ENCODE measurements at regions not wholly inside any gene's neighbourhood (a gene's known extent, or its start where the extent isn't known, plus 50 kb on each side); places are given as distances from the start of the nearest gene placed in this dataset.

- no peak for TF ChIP-seq CTCF (IDR thresholded peaks at IDR 0.05)
- 60 to 69% methylated on average over 6 of the region's 6 CpGs for WGBS, 2 donors
- DNase-seq (no peak), ATAC-seq (no peak), FAIRE-seq (no peak)
- H3K4me3 ChIP-seq, result no peak overlapping the region
- H3K9me3 ChIP-seq, result no peaks in the 10 kb centered on the region
- no peaks in the 10 kb centered on the region for H3K27me3 ChIP-seq
- H3K36me3 ChIP-seq, result no peaks in the 10 kb centered on the region
- no peak overlapping the region for H3K27ac ChIP-seq
- no peaks in the 10 kb centered on the region for H3K4me1 ChIP-seq
- intact Hi-C loops (cut with DNase I), result no loop called here
Observed at GRCh38 chr10:84659027-84659426, 330.6 kb downstream of the CCSER2 start.

- intact Hi-C loops (cut with DNase I), result no loop called here
- Histone ChIP-seq H3K27ac (no peak overlapping the region), H3K27me3 (no peaks in the 10 kb centered on the region), H3K9me3 (no peaks in the 10 kb centered on the region), H3K4me1 (no peaks in the 10 kb centered on the region), H3K36me3 (no peaks in the 10 kb centered on the region), H3K4me3 (no peak overlapping the region)
- no peak for DNase-seq
- no peak for ATAC-seq
- FAIRE-seq, result no peak
- 43 to 56% methylated on average over 12 of the region's 12 CpGs for whole genome bisulfite sequencing, 2 donors
- no peak for TF ChIP-seq CTCF (IDR thresholded peaks at IDR 0.05)
Observed at GRCh38 chr10:84659497-84660439, 331.4 kb downstream of the CCSER2 start.

- WGBS, 2 donors, result 52 to 66% methylated on average over 9 of the region's 9 CpGs
- no peak for TF ChIP-seq CTCF (IDR thresholded peaks at IDR 0.05)
- H3K36me3 ChIP-seq, result no peaks in the 10 kb centered on the region
- no peaks in the 10 kb centered on the region for H3K9me3 ChIP-seq
- intact Hi-C loops (cut with DNase I), result no loop called here
- no peaks in the 10 kb centered on the region for H3K27me3 ChIP-seq
- FAIRE-seq, result no peak
- H3K4me1 ChIP-seq, result no peaks in the 10 kb centered on the region
- ATAC-seq, result no peak
- H3K4me3 ChIP-seq, result no peak overlapping the region
- no peak overlapping the region for H3K27ac ChIP-seq
- DNase-seq, result no peak
Observed at GRCh38 chr10:84660450-84661159, 332.2 kb downstream of the CCSER2 start.

GRCh38 chr10:84665211-84665610, 336.8 kb downstream of the CCSER2 start:
- Histone ChIP-seq H3K36me3 (no peaks in the 10 kb centered on the region), H3K9me3 (no peaks in the 10 kb centered on the region), H3K27me3 (no peaks in the 10 kb centered on the region), H3K27ac (no peak overlapping the region), H3K4me3 (no peak overlapping the region), H3K4me1 (no peaks in the 10 kb centered on the region)
- intact Hi-C loops (cut with DNase I), result no loop called here
- ATAC-seq (no peak), FAIRE-seq (no peak), DNase-seq (no peak)
- 57 to 64% methylated on average over 5 of the region's 5 CpGs for WGBS, 2 donors
- TF ChIP-seq CTCF (IDR thresholded peaks at IDR 0.05), result no peak
